ENCODE measurements at regions not wholly inside any gene's neighbourhood (a gene's known extent, or its start where the extent isn't known, plus 50 kb on each side); places are given as distances from the start of the nearest gene placed in this dataset.

GRCh38 chr9:126151031-126151685 lies 175.5 kb upstream of the MVB12B start:
- no peak for TF ChIP-seq POLR2AphosphoS5 (IDR thresholded peaks at IDR 0.05; ENCODE audit: low read depth, low read length)
- TF ChIP-seq FOXP2 (optimal IDR thresholded peaks at IDR 0.05; ENCODE audit: borderline replicate concordance, extremely low read depth, extremely low read length, insufficient read depth) = no peak
- TF ChIP-seq TAF1 (IDR thresholded peaks at IDR 0.05; ENCODE audit: borderline replicate concordance, insufficient read depth, low read length) = no peak
- TF ChIP-seq REST (IDR thresholded peaks at IDR 0.05; ENCODE audit: insufficient read depth in 1 of 2, low read depth in 2 of 2, low read length in 2 of 2) = no peak

All from PFSK-1 (cell line).